Activated naive CD4-positive, alpha-beta T cell treated with anti-CD3 and anti-CD28 coated beads, Interleukin-2, amount 50 U/mL, for 16 hours (primary cell): ENCODE measurements at regions not wholly inside any gene's neighbourhood (a gene's known extent, or its start where the extent isn't known, plus 50 kb on each side); places are given as distances from the start of the nearest gene placed in this dataset.

ENCODE experiments used
- DNase-seq: peaks from one replicate; pipeline ENCODE4 v3.0.0-alpha.2; 2020

DNA sequence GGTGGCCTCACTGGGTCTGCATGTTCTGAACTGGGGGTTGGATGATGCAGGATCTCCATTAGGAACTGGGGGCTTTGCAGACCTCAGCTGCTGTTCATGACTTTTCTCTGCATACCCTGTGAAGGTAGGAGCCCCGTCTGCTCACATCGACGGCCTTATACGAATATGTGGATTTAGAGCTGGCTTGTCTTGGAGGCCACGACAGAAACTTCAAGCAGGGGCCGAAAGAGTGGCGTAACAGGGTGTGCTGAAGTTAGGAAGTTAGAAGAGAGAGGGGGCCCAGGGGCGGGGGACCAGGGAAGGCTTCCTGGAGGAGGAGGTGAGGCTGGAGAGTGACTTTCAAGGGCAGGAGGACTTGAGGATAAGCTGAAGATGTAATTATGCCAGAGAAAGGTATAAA lies 144.9 kb downstream of the TSN start:
- no peak for DNase-seq

DNA sequence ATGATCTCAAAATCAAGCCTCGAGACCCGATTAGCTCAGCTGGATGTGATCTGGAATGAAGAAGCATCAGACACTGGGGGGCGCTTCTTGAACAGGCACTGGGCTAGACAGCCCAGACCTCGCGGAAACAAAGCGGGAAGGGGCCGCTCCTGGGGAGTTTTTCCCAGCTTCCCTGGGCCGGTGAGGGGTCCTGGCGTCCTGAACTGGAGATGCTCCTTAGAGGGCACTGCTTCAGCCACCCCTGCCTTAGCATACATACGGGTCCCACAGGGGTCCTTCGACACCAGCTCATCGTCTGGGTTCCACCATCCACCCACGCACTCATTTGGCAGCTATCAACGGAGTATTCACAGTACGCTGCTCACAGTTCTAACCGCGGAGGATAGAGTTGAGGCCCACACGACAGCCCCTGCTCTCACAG lies 146.7 kb downstream of the TSN start:
- DNase-seq, result peak; percentile 18

DNA sequence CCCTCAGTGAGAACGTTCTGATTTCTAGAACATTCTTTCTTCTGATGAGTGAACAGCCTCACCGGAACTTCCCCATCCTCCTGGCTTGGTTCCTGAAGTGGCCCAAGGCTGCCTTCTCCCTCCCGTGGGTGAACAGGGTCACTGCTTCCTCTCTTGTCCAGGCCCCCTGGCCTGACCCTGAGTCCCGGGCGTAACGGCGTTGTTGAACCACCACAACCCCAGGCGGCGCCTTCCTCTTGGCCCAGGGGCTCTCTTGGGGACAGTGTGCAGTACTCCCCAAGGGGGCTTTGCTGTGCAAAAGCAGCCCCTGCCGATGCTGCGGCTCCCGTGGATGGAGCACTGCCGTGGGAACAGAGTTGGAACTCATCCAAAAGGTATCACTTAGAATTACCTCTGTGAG lies 147.2 kb downstream of the TSN start:
- DNase-seq, result no peak

DNA sequence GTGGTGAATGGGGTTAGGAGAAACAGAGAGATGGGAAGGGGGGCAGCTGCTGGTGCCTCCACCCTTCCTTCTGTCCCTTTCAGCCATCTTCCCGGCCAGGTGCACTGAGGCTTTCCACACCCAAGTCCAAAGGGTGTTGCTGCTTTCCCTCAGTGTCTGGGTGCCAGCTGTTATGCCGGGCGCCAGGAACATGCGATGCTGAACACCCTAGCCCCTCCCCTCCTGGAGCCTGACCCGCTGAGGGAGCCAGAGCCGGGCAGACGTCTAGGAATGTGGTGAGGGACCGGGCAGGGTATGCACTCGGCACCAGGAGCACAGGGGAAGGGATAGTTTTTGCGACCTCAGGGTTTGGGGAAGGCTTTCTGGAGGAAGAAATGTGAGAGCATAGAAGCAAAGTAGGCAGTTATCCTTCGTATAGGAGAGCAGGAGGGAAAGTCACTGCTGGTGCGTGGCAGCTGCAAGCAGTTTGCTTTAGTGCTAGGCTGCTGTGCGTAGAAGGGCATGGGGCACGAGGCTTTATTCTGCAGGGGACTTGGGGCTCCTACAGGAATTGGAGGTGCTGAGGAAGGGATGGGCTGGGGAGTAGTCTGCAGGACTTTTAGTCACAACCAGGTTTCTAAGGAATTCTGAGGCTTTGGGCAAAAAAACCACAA lies 147.7 kb downstream of the TSN start:
- no peak for DNase-seq

DNA sequence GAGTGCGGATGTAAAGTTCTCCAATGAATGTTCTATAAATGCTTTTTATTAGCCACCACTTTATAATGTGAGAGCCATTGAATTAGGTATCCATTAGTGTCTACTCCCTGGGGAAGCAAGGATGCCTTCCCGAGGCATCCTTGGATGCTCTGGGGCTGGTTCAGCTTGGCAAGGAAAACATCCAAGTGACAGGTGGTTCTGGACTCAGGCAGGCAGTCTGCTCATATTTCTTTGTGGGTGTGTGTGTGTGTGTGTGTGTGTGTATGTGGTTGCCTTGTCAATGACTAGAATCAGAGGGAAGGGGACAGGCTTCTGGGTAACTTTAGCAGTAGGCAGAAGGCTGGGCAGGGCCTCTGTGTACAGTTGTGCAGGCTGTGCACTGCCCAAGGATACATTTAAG lies 149.2 kb downstream of the TSN start:
- DNase-seq, result no peak

DNA sequence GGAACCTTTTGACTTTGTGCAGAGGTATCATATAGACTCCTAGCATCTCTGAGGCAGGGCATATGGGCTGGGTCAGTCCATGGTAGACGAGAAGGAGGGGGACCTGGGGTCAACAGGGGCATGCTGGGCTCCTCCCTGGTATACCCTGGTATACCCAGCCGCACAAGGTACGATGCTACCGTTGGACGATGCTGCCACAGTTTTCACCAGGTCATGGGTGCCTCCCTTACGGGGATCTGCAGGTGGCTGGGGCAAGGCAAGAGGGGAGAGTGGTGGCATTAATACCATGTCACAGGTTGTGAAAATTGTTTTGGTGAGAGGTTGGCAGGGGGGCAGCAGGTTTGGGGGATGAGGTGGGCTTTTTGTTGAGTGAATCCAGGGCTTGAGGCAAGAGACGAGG lies 149.8 kb downstream of the TSN start:
- DNase-seq, result no peak

DNA sequence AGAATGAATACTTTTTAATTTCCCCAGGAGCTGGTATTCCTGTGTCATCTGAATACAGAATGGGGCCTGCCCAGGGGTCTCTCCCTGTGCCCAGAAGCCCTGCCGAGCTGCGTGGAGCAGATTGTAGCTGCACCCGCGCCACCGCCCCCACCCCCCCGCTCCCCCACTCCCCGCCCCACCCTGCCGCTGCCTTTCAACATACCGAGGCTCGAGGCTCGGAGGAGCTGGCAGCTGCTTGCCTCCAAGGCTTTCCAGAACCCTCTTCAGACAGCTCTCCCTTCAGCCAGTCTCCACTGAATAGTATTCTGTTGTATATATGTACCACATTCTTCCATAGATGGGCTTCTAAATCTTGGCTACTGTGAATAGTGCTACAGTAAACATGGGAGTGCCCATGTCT lies 150.7 kb downstream of the TSN start:
- DNase-seq, result no peak

DNA sequence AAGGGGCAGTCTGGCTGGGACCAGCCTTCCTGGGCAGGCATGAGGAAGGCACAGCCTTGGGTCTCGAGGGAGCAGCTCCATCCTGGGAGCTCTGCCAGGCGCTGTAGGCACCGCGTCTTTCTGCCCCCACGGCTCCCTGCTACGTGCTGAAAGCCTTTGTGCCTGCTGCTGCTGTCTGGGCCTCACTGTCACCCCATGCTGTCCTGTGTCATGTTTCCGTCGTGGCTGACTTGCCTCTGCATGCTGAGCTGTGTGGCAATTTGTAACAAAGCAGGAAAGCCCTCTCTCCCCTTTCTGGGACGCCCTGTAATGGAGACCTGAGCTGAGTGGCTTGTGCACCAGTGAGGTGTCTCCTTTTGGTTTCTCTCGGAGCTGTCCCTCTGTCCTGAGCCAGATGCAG lies 152.5 kb downstream of the TSN start:
- DNase-seq, result no peak

DNA sequence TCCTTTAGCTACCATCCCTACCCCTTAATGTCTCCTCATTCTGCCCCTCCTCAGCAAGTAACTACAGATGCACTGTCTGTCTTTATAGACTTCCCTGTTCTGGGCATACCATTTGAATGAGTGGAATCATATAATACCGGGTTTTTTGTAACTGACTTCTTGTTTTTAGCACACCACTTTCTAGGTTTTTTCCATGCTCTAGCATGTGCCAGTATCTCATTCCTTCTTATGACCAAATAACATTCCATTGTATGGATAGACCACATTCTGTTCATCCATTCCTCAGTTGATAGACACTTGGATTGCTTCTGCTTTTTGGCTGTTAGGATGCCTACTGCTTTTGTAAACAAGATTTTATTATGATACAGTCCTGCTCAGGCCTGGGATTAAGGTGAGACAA lies 154.7 kb downstream of the TSN start:
- no peak for DNase-seq

DNA sequence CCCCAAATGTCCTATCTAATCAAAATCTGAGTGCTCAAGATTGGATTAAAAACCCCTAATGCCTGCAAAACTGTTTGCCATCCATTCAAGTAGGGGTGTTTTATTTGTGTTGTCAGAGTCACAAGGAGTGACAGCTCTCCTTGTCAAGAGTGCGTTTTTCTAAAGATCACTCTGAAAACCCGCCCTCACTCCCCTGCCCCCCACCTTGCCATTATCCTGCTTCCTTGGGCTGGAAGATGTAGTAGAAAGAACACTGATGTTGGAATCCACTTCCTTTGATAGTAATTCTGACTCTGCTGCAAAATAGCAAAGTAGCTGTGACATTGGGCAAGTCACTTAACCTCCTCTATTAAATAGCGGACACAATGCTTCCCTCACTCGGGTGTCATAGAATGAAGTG lies 155.6 kb downstream of the TSN start:
- no peak for DNase-seq

DNA sequence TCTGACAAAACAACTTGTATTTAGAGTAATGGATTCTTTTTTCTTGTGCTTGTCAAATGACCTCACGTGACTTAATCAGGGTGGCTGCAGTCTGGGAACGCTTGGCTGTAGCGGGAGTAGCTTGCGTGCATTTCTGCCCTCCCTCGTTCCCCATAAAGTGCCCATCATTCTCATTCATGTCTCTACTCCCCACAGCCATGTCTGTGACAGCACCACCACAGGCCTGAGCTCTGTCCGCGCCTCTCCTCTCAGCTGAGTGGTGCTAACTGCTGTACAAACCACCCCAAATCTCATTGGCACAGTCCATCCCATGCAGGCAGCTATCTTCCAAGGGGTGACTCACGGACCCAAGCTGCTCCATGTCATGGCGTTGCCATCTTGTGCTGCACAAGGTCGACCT lies 161.7 kb downstream of the TSN start:
- DNase-seq, result no peak

DNA sequence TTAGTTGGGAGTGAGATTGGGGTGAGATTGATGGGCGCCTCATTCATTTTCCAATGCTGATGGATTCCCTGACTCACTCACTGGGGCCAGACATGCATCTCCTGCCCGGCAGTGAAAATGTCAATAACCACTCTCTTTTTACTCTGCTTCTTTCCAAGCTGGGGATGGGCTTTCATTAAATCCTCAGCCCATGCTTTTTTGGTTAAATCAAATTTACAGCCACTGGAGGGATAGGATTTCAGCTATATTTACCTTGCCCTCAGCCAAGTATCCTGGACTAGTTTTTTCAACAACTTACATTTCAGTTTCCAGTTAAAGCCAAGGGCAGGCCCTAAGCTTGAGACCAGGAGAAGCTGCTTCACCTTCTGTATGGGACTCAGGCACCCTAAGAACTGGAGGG lies 162.8 kb downstream of the TSN start:
- no peak for DNase-seq

DNA sequence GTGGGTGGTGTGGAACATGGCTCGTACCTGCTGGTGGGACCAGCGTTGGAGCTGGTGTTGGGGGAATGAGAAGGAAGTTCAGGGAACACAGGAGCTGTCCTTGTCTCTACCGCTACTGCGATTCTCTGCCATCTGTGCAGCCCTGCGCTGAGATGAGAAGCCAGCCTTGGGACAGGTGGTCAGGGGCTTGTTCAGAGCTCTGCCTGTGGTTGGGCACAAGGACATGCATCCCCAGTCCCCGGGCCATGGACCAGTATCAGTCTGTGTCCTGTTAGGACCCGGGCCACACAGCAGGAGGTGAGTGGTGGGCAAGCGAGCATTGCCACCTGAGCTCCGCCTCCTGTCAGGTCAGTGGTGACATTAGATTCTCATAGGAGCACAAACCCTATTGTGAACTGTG lies 164.4 kb downstream of the TSN start:
- no peak for DNase-seq

DNA sequence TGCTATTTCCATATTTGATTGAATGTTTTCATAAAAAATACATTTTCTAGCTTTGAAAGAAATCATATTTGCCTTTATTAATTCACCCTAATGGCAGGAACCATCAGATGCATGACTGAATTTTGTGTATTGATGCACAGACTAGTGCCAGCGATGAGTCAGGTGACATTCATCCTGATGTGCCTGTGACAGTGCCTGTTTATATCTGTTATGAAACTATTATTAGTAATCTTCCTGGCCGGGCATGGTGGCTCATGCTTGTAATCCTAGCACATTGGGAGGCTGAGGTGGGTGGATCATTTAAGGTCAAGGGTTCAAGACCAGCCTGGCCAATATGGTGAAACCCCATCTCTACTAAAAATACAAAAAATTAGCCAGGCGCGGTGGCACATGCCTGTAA lies 170.0 kb downstream of the TSN start:
- DNase-seq, result no peak

DNA sequence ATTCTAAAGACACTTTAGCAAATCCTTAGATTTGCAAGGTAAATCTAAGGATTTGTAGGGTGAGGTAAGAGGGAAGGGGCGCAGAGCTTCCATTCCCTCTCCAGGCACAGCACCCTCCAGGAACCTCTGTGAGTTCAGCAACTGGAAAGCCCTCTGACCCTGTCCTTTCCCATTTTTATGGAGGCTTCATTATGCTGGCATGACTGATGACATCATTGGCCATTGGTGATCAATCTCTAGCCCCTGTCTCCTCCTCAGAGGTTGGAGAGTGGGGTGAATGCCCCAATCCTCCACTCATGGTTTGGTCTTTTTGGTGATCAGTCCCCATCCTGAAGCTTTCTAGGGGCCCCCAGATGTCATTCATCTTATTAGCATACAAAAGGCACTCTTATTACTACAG lies 187.8 kb downstream of the TSN start:
- no peak for DNase-seq

DNA sequence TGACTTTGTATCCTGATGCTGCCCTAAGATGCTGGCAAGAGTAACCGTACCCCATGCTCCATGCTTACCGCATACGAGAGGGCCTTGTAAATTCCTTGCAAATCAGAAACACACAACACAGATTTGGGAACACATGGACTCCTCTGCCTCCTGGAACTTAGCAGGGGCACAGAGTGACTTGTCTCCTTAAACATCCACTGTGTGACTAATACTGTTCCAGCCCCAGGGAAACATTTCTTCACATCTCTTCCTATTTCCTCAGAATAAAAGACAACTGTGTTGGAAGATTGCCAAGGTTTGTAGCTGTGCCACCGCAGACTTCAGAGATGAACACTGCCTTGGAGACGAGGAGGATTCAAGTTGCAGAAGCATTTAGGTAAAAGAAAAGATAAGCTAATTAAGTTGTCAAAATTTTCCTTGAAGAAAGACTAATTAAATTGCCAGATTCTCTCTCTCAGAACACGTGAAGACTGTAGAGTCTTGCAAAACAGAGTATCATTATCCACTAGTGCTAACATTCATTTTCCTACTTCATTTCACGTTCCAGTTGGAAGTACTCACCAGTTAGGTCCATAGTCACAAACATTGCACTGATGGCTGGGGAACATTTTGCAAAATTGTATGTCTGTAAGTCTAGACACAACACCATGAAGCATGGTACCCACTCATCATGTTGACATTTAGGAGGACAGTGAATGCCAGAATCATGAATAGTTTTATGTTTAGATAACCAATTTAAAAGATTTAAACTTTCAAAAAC lies 188.8 kb downstream of the TSN start:
- no peak for DNase-seq

DNA sequence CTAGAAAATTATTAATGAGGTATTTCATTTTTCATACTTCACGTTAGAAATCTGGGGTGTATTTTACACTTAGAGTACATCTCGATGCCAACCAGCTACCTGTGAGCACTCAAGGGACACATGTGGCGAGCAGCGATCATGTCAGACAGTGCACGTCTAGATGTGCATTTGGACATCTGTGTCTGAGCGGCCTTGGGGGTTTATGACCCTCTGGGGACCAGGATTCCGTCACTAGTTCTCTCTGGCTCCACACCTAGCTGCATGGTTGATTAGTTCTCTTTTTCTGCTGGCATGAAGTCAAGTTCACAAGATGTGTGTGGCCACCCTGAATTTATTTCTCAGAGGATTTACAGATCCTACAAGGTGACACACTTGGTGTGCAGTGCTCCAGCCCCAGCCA lies 192.2 kb downstream of the TSN start:
- DNase-seq, result no peak

DNA sequence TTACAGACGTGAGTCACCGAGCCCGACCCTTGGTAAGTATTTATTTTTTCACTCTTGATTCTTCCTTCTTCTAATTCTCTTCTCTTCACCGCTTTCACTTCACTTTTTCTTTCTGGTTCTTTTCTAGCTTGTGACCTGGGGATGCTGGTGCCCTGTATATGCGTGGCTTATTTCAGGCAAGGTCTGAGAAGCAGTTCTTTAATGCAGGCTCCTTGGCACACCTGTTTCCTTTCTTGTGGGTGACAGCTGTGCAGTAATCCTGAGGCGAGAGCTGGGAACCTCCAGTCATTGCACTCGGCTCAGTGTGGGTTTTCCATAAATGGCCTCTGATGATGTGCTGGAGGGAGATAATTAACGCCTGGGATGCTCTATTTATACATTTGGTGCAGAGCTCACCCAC lies 193.8 kb downstream of the TSN start:
- no peak for DNase-seq

DNA sequence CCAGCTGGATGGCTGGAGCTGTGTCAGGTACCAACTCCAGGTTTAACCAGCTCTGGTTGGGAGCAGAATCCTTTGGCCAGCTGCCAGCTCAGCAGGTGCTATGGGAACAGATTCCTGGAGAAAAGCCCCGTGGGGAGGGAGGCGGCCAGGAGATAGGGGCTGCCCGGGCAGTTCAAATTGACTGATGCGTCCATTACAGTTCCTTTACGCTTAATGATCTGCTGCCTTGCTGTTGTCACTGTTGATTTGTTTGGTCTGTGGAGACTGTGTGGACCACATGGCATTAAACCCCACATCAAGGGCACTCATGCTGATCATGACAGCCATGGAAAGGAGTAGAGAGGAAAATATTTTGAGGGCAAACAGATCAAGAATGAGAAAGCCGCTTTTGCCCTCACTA lies 200.0 kb downstream of the TSN start:
- DNase-seq, result no peak

DNA sequence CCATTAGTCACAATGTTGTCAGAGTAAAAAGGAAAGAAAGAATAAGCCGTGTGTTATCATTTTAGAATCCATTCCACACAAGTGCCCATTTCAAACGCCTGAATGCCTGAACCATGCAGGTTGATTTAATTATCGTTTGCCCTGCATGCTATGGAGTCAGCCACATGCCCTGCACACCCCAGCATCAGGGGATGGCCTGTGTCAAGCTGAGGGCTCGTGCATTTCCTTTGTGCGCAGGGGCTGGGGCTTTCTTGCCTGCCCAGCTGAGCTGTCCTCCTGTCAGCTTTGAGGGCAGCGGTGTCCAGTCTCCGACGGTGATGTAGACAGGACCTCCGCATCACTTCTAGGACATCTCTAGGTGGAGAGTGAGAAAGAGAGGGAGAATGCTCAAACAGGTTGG lies 200.4 kb downstream of the TSN start:
- DNase-seq, result no peak

DNA sequence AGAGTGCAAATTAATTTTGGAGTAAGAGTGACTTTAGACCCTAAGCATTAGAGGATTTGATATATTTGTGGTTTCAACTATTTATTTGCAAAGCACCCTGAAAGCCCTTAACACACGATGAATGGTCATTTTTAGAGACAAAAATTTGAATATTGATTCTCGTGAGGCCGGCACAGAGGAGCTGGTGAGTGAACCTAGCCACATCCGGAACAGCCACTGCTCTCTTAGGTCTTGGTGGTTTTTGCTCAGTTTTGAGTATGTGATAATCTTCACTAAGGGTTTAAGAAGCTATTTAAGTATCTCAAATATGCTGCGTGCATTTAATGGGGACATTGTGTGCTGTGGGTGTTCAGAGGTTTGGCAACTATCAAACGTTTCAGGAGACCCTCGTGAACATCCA lies 204.8 kb downstream of the TSN start:
- no peak for DNase-seq

DNA sequence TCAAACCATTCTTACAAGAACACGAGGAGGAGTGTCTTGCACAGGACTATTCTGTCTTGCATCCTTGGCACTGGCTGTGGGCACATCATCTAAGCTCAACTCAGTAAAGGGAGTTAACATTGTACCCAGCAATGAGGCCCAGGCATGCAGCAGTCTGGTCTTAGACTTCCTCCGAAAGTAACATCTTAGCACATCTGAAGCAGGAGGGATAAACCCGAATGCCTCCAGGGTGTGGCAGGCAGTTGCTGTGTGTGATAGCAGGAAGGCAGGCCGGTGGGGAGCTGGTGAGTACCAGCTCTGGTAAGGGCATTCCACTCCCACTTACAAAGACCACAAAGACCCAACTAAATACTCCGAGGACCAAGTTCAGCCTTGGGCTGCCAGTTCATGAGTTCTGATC lies 206.3 kb downstream of the TSN start:
- no peak for DNase-seq

DNA sequence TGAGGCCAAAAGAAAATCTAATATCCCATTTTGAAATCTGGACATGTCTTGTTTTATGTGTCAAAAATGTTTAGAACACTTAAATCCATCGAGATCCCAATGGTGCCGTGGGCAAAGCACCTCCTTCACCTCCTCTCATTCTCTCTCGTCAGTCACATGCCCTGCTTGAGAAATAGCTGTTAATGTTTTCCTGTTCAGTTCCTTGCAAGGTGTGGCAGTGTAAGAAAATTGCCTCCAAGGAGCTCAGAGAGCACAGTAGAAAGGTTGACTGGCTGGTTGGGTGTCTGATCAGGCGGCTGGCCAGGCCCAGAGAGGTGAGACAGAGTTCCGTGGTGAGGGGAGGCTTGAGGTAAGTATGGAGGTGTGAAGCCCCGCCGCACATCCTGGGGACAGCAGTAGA lies 210.2 kb downstream of the TSN start:
- DNase-seq, result no peak

DNA sequence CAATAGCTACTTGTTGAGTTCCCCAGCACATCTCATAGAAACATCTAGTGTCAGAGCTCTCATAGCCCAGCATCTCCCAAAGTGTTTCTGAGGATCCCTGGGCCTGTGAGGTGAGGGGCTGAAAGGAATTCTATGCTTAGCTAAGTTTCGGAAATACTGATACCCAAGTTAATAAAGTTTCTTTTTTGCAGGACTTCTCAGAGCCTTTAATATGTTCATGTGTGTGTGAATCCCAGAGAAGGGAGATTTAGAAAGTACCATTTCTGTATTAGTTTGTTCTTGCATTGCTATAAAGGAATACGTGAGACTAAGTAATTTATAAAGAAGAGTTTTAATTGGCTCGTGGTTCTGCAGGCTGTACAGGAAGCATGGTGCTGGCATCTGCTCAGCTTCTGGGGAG lies 211.2 kb downstream of the TSN start:
- DNase-seq, result no peak

DNA sequence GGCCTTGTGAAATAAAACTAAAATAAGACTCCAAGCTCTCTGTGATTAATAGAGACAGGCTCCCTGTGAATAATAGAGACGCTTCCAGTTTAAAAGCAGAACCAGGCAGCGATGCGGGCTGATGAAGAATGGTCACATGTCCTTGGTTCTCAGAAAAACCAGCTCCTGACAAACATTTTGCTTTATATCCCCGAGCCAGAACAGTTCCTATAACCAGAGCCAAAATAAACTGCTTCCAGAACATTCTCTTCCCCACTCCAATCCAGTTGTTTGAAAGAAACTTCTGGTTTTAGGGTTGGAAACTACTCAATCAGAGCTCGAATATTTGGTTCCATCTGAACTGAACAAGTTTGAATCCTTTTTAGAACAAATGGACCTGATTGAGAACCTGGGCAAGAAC lies 213.7 kb downstream of the TSN start:
- DNase-seq, result no peak
